ENCODE measurements at regions not wholly inside any gene's neighbourhood (a gene's known extent, or its start where the extent isn't known, plus 50 kb on each side); places are given as distances from the start of the nearest gene placed in this dataset.

DNA sequence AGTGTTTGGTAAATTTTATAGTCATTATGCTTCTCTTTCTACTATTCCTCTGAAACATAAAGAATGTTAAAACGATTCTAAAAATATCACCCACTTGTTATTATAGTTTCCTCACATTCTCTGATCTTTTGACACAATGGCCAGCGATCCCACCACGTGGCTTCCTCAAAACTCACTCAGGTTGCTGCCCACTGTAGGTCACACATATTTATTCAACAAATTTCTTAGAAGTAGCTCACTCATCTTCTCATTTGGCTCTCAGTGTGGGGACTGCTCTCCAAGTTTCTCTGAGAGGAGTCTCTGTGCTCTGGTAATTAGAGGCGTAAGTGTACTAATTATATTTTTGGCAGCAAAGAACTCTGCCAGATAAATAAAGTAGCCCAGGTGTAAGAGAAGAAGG lies 465.4 kb downstream of the CDH11 start:
- no peak for TF ChIP-seq CEBPB (IDR thresholded peaks at IDR 0.05)
- no peak for TF ChIP-seq FOXM1 (IDR thresholded peaks at IDR 0.05; ENCODE audit: borderline replicate concordance, low read depth)
- TF ChIP-seq EP300 (IDR thresholded peaks at IDR 0.05; ENCODE audit: borderline replicate concordance) = no peak
- TF ChIP-seq, protein P1, sequence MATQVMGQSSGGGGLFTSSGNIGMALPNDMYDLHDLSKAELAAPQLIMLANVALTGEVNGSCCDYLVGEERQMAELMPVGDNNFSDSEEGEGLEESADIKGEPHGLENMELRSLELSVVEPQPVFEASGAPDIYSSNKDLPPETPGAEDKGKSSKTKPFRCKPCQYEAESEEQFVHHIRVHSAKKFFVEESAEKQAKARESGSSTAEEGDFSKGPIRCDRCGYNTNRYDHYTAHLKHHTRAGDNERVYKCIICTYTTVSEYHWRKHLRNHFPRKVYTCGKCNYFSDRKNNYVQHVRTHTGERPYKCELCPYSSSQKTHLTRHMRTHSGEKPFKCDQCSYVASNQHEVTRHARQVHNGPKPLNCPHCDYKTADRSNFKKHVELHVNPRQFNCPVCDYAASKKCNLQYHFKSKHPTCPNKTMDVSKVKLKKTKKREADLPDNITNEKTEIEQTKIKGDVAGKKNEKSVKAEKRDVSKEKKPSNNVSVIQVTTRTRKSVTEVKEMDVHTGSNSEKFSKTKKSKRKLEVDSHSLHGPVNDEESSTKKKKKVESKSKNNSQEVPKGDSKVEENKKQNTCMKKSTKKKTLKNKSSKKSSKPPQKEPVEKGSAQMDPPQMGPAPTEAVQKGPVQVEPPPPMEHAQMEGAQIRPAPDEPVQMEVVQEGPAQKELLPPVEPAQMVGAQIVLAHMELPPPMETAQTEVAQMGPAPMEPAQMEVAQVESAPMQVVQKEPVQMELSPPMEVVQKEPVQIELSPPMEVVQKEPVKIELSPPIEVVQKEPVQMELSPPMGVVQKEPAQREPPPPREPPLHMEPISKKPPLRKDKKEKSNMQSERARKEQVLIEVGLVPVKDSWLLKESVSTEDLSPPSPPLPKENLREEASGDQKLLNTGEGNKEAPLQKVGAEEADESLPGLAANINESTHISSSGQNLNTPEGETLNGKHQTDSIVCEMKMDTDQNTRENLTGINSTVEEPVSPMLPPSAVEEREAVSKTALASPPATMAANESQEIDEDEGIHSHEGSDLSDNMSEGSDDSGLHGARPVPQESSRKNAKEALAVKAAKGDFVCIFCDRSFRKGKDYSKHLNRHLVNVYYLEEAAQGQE (IDR thresholded peaks at IDR 0.05; ENCODE audit: low read depth) = no peak
- TF ChIP-seq TAF1 (IDR thresholded peaks at IDR 0.05; ENCODE audit: low read depth) = no peak
- no peak for TF ChIP-seq TCF12 (IDR thresholded peaks at IDR 0.05; ENCODE audit: low read depth)
